Lung microvascular endothelial cell (primary cell): ENCODE measurements at regions not wholly inside any gene's neighbourhood (a gene's known extent, or its start where the extent isn't known, plus 50 kb on each side); places are given as distances from the start of the nearest gene placed in this dataset.
"Not testable (repeated sequence)": the region's sequence is repeated elsewhere in the genome, so short reads cannot be mapped to it uniquely, and the experiment has no call there.

Experiments
- DNase-seq, 2 donors: peaks; one replicate each; pipeline versions ENCODE4 v3.0.0 to v3.0.0-alpha.2; 2010; ENCODE audit warnings: low read depth in 2 of 2

GRCh38 chr4:34253239-34253638 lies 1991.1 kb downstream of the ARAP2 start:
- no peak for DNase-seq

- DNase-seq = no peak
These were observed 1986.1 kb downstream of the ARAP2 start for GRCh38 chr4:34258176-34258575.

GRCh38 chr4:34261799-34262314 lies 1982.5 kb downstream of the ARAP2 start:
- DNase-seq = no peak

GRCh38 chr4:34269613-34270012 lies 1974.7 kb downstream of the ARAP2 start:
- DNase-seq = no peak

- no peak for DNase-seq
These were observed 1972.6 kb downstream of the ARAP2 start for GRCh38 chr4:34271479-34272355.

GRCh38 chr4:34279011-34279410 lies 1965.3 kb downstream of the ARAP2 start:
- DNase-seq = no peak

GRCh38 chr4:34280131-34280530 lies 1964.2 kb downstream of the ARAP2 start:
- DNase-seq = no peak

- DNase-seq = no peak
These were observed 1962.5 kb downstream of the ARAP2 start for GRCh38 chr4:34281826-34282225.

GRCh38 chr4:34289489-34289888 lies 1954.8 kb downstream of the ARAP2 start:
- no peak for DNase-seq

GRCh38 chr4:34289962-34290361 lies 1954.4 kb downstream of the ARAP2 start:
- DNase-seq = no peak

GRCh38 chr4:34293459-34293858 lies 1950.9 kb downstream of the ARAP2 start:
- no peak for DNase-seq

- no peak for DNase-seq
These were observed 1934.9 kb downstream of the ARAP2 start for GRCh38 chr4:34309383-34309906.

- DNase-seq = no peak
These were observed 1925.5 kb downstream of the ARAP2 start for GRCh38 chr4:34318773-34319172.

- no peak for DNase-seq
These were observed 1920.6 kb downstream of the ARAP2 start for GRCh38 chr4:34323549-34324320.

GRCh38 chr4:34328939-34329338 lies 1915.4 kb downstream of the ARAP2 start:
- DNase-seq = no peak

GRCh38 chr4:34335156-34335555 lies 1909.2 kb downstream of the ARAP2 start:
- not testable (repeated sequence) for DNase-seq

- DNase-seq = not testable (repeated sequence)
These were observed 1908.8 kb downstream of the ARAP2 start for GRCh38 chr4:34335556-34335955.

- DNase-seq = no peak
These were observed 1881.7 kb downstream of the ARAP2 start for GRCh38 chr4:34362654-34363053.

- no peak for DNase-seq
These were observed 1880.5 kb downstream of the ARAP2 start for GRCh38 chr4:34363842-34364241.

- DNase-seq = no peak
These were observed 1878.4 kb downstream of the ARAP2 start for GRCh38 chr4:34365946-34366345.

GRCh38 chr4:34371676-34372075 lies 1872.6 kb downstream of the ARAP2 start:
- DNase-seq = no peak

GRCh38 chr4:34372815-34373214 lies 1871.5 kb downstream of the ARAP2 start:
- DNase-seq = no peak
